ENCODE measurements at regions not wholly inside any gene's neighbourhood (a gene's known extent, or its start where the extent isn't known, plus 50 kb on each side); places are given as distances from the start of the nearest gene placed in this dataset.

GRCh38 chr11:27928809-27929208 is 179.1 kb downstream of the KIF18A start:
- Histone ChIP-seq H3K4me1 (ENCODE audit: control insufficient read depth, insufficient read depth, low read length) (no peaks in the 10 kb centered on the region), H3K27me3 (ENCODE audit: control insufficient read depth, insufficient read depth, low read length) (no peaks in the 10 kb centered on the region), H3K4me3 (ENCODE audit: low read depth, low read length) (no peak overlapping the region), H3K27ac (ENCODE audit: low read depth, low read length) (no peak overlapping the region), H3K36me3 (ENCODE audit: control insufficient read depth, insufficient read depth, low read length) (no peaks in the 10 kb centered on the region), H3K9me3 (ENCODE audit: control insufficient read depth, insufficient read depth, low read length) (no peaks in the 10 kb centered on the region)
- no peak for DNase-seq (ENCODE audit: low read depth in 4 of 6, low spot score in 6 of 6)
- no CpG with 5 or more reads among the region's 1 CpG for WGBS (ENCODE audit: insufficient coverage)

GRCh38 chr11:27926981-27927481 is 180.9 kb downstream of the KIF18A start:
- Histone ChIP-seq H3K4me1 (ENCODE audit: control insufficient read depth, insufficient read depth, low read length) (no peaks in the 10 kb centered on the region), H3K4me3 (ENCODE audit: low read depth, low read length) (no peak overlapping the region), H3K27me3 (ENCODE audit: control insufficient read depth, insufficient read depth, low read length) (no peaks in the 10 kb centered on the region), H3K36me3 (ENCODE audit: control insufficient read depth, insufficient read depth, low read length) (no peaks in the 10 kb centered on the region), H3K9me3 (ENCODE audit: control insufficient read depth, insufficient read depth, low read length) (no peaks in the 10 kb centered on the region), H3K27ac (ENCODE audit: low read depth, low read length) (no peak overlapping the region)
- DNase-seq (ENCODE audit: low read depth in 4 of 6, low spot score in 6 of 6): peak in 1 of 6 donors; percentile 41
- 83% methylated on average over 1 of the region's 4 CpGs for WGBS (ENCODE audit: insufficient coverage)

GRCh38 chr11:27926486-27926885 is 181.5 kb downstream of the KIF18A start:
- 83% methylated on average over 1 of the region's 2 CpGs for WGBS (ENCODE audit: insufficient coverage)
- Histone ChIP-seq H3K27ac (ENCODE audit: low read depth, low read length) (no peak overlapping the region), H3K4me1 (ENCODE audit: control insufficient read depth, insufficient read depth, low read length) (no peaks in the 10 kb centered on the region), H3K36me3 (ENCODE audit: control insufficient read depth, insufficient read depth, low read length) (no peaks in the 10 kb centered on the region), H3K9me3 (ENCODE audit: control insufficient read depth, insufficient read depth, low read length) (no peaks in the 10 kb centered on the region), H3K27me3 (ENCODE audit: control insufficient read depth, insufficient read depth, low read length) (no peaks in the 10 kb centered on the region), H3K4me3 (ENCODE audit: low read depth, low read length) (no peak overlapping the region)
- DNase-seq (ENCODE audit: low read depth in 4 of 6, low spot score in 6 of 6): no peak

GRCh38 chr11:27921472-27921871 is 186.5 kb downstream of the KIF18A start:
- Histone ChIP-seq H3K27ac (ENCODE audit: low read depth, low read length) (no peak overlapping the region), H3K4me3 (ENCODE audit: low read depth, low read length) (no peak overlapping the region), H3K36me3 (ENCODE audit: control insufficient read depth, insufficient read depth, low read length) (no peaks in the 10 kb centered on the region), H3K9me3 (ENCODE audit: control insufficient read depth, insufficient read depth, low read length) (no peaks in the 10 kb centered on the region), H3K27me3 (ENCODE audit: control insufficient read depth, insufficient read depth, low read length) (no peaks in the 10 kb centered on the region), H3K4me1 (ENCODE audit: control insufficient read depth, insufficient read depth, low read length) (no peaks in the 10 kb centered on the region)
- DNase-seq (ENCODE audit: low read depth in 4 of 6, low spot score in 6 of 6): no peak

GRCh38 chr11:27916541-27917100 is 191.3 kb downstream of the KIF18A start:
- no peaks in the 10 kb centered on the region for H3K27me3 ChIP-seq (ENCODE audit: control insufficient read depth, insufficient read depth, low read length)
- no peaks in the 10 kb centered on the region for H3K4me1 ChIP-seq (ENCODE audit: control insufficient read depth, insufficient read depth, low read length)
- no peak for DNase-seq (ENCODE audit: low read depth in 4 of 6, low spot score in 6 of 6)
- H3K36me3 ChIP-seq (ENCODE audit: control insufficient read depth, insufficient read depth, low read length): no peaks in the 10 kb centered on the region
- no peaks in the 10 kb centered on the region for H3K9me3 ChIP-seq (ENCODE audit: control insufficient read depth, insufficient read depth, low read length)
- no peak overlapping the region for H3K27ac ChIP-seq (ENCODE audit: low read depth, low read length)
- 71% methylated on average over 1 of the region's 6 CpGs for WGBS (ENCODE audit: insufficient coverage)
- H3K4me3 ChIP-seq (ENCODE audit: low read depth, low read length): no peak overlapping the region

- Histone ChIP-seq H3K27ac (ENCODE audit: low read depth, low read length) (no peak overlapping the region), H3K36me3 (ENCODE audit: control insufficient read depth, insufficient read depth, low read length) (no peaks in the 10 kb centered on the region), H3K9me3 (ENCODE audit: control insufficient read depth, insufficient read depth, low read length) (no peaks in the 10 kb centered on the region), H3K27me3 (ENCODE audit: control insufficient read depth, insufficient read depth, low read length) (no peaks in the 10 kb centered on the region), H3K4me3 (ENCODE audit: low read depth, low read length) (no peak overlapping the region), H3K4me1 (ENCODE audit: control insufficient read depth, insufficient read depth, low read length) (no peaks in the 10 kb centered on the region)
- DNase-seq (ENCODE audit: low read depth in 4 of 6, low spot score in 6 of 6): no peak
These were observed 193.9 kb downstream of the KIF18A start for GRCh38 chr11:27914080-27914479.

GRCh38 chr11:27913650-27914049 is 194.3 kb downstream of the KIF18A start:
- no peak for DNase-seq (ENCODE audit: low read depth in 4 of 6, low spot score in 6 of 6)
- 93% methylated on average over 3 of the region's 3 CpGs for WGBS (ENCODE audit: insufficient coverage)
- no peaks in the 10 kb centered on the region for H3K9me3 ChIP-seq (ENCODE audit: control insufficient read depth, insufficient read depth, low read length)

GRCh38 chr11:27912916-27913315 is 195.0 kb downstream of the KIF18A start:
- no peaks in the 10 kb centered on the region for H3K27me3 ChIP-seq (ENCODE audit: control insufficient read depth, insufficient read depth, low read length)
- no peaks in the 10 kb centered on the region for H3K36me3 ChIP-seq (ENCODE audit: control insufficient read depth, insufficient read depth, low read length)
- H3K27ac ChIP-seq (ENCODE audit: low read depth, low read length): no peak overlapping the region
- H3K4me3 ChIP-seq (ENCODE audit: low read depth, low read length): no peak overlapping the region
- no CpG with 5 or more reads among the region's 2 CpGs for WGBS (ENCODE audit: insufficient coverage)
- no peaks in the 10 kb centered on the region for H3K4me1 ChIP-seq (ENCODE audit: control insufficient read depth, insufficient read depth, low read length)
- H3K9me3 ChIP-seq (ENCODE audit: control insufficient read depth, insufficient read depth, low read length): no peaks in the 10 kb centered on the region
- DNase-seq (ENCODE audit: low read depth in 4 of 6, low spot score in 6 of 6): no peak

More at GRCh38 chr11:27913650-27914049, 194.3 kb downstream of the KIF18A start:
- H3K4me1 ChIP-seq (ENCODE audit: control insufficient read depth, insufficient read depth, low read length): no peaks in the 10 kb centered on the region
- H3K4me3 ChIP-seq (ENCODE audit: low read depth, low read length): no peak overlapping the region
- no peaks in the 10 kb centered on the region for H3K27me3 ChIP-seq (ENCODE audit: control insufficient read depth, insufficient read depth, low read length)
- no peak overlapping the region for H3K27ac ChIP-seq (ENCODE audit: low read depth, low read length)
- no peaks in the 10 kb centered on the region for H3K36me3 ChIP-seq (ENCODE audit: control insufficient read depth, insufficient read depth, low read length)

- H3K4me1 ChIP-seq (ENCODE audit: control insufficient read depth, insufficient read depth, low read length): no peaks in the 10 kb centered on the region
- no peaks in the 10 kb centered on the region for H3K36me3 ChIP-seq (ENCODE audit: control insufficient read depth, insufficient read depth, low read length)
- no peak for DNase-seq (ENCODE audit: low read depth in 4 of 6, low spot score in 6 of 6)
- H3K4me3 ChIP-seq (ENCODE audit: low read depth, low read length): no peak overlapping the region
- H3K9me3 ChIP-seq (ENCODE audit: control insufficient read depth, insufficient read depth, low read length): no peaks in the 10 kb centered on the region
- WGBS (ENCODE audit: insufficient coverage): 82% methylated on average over 2 of the region's 5 CpGs
- H3K27me3 ChIP-seq (ENCODE audit: control insufficient read depth, insufficient read depth, low read length): no peaks in the 10 kb centered on the region
- no peak overlapping the region for H3K27ac ChIP-seq (ENCODE audit: low read depth, low read length)
These were observed 197.6 kb downstream of the KIF18A start for GRCh38 chr11:27910186-27910931.

GRCh38 chr11:27909386-27909785 is 198.6 kb downstream of the KIF18A start:
- Histone ChIP-seq H3K27me3 (ENCODE audit: control insufficient read depth, insufficient read depth, low read length) (no peaks in the 10 kb centered on the region), H3K27ac (ENCODE audit: low read depth, low read length) (no peak overlapping the region), H3K4me1 (ENCODE audit: control insufficient read depth, insufficient read depth, low read length) (no peaks in the 10 kb centered on the region), H3K4me3 (ENCODE audit: low read depth, low read length) (no peak overlapping the region), H3K9me3 (ENCODE audit: control insufficient read depth, insufficient read depth, low read length) (no peaks in the 10 kb centered on the region), H3K36me3 (ENCODE audit: control insufficient read depth, insufficient read depth, low read length) (no peaks in the 10 kb centered on the region)
- DNase-seq (ENCODE audit: low read depth in 4 of 6, low spot score in 6 of 6): no peak
- WGBS (ENCODE audit: insufficient coverage): no CpG with 5 or more reads among the region's 2 CpGs
